ENCODE measurements at regions not wholly inside any gene's neighbourhood (a gene's known extent, or its start where the extent isn't known, plus 50 kb on each side); places are given as distances from the start of the nearest gene placed in this dataset.
"Not testable (repeated sequence)": the region's sequence is repeated elsewhere in the genome, so short reads cannot be mapped to it uniquely, and the experiment has no call there.

GRCh38 chr4:18180122-18180521, 158.6 kb upstream of the LCORL start:
- no peak for DNase-seq

GRCh38 chr4:18171896-18172295, 150.3 kb upstream of the LCORL start:
- no peak for DNase-seq

- no peak for DNase-seq
These were observed 146.3 kb upstream of the LCORL start for GRCh38 chr4:18167831-18168230.

GRCh38 chr4:18166925-18167324, 145.4 kb upstream of the LCORL start:
- DNase-seq = no peak

- DNase-seq = no peak
These were observed 140.9 kb upstream of the LCORL start for GRCh38 chr4:18162453-18162852.

GRCh38 chr4:18159117-18159912, 137.8 kb upstream of the LCORL start:
- not testable (repeated sequence) for DNase-seq

- no peak for DNase-seq
These were observed 133.8 kb upstream of the LCORL start for GRCh38 chr4:18155067-18156041.

- no peak for DNase-seq
These were observed 116.6 kb upstream of the LCORL start for GRCh38 chr4:18138076-18138665.

GRCh38 chr4:18134111-18134510, 112.6 kb upstream of the LCORL start:
- DNase-seq = peak; percentile 1

GRCh38 chr4:18130256-18130655, 108.7 kb upstream of the LCORL start:
- no peak for DNase-seq

GRCh38 chr4:18128241-18128640, 106.7 kb upstream of the LCORL start:
- DNase-seq = no peak

- no peak for DNase-seq
These were observed 105.5 kb upstream of the LCORL start for GRCh38 chr4:18127030-18127429.

- no peak for DNase-seq
These were observed 92.3 kb upstream of the LCORL start for GRCh38 chr4:18113710-18114331.

- no peak for DNase-seq
These were observed 89.5 kb upstream of the LCORL start for GRCh38 chr4:18111081-18111480.

GRCh38 chr4:18110099-18110498, 88.5 kb upstream of the LCORL start:
- no peak for DNase-seq

- no peak for DNase-seq
These were observed 88.1 kb upstream of the LCORL start for GRCh38 chr4:18109676-18110075.

GRCh38 chr4:18107848-18108528, 86.4 kb upstream of the LCORL start:
- DNase-seq = not testable (repeated sequence)

- DNase-seq = no peak
These were observed 85.1 kb upstream of the LCORL start for GRCh38 chr4:18106620-18107019.

GRCh38 chr4:18105030-18106011, 83.8 kb upstream of the LCORL start:
- no peak for DNase-seq

- DNase-seq = no peak
These were observed 82.5 kb upstream of the LCORL start for GRCh38 chr4:18103876-18104605.
